ENCODE measurements at regions not wholly inside any gene's neighbourhood (a gene's known extent, or its start where the extent isn't known, plus 50 kb on each side); places are given as distances from the start of the nearest gene placed in this dataset.

- TF ChIP-seq MLLT1 (IDR thresholded peaks at IDR 0.05) (peak in 1 of 2 experiments; percentile 50; a peak in 1 of 4 replicates), RCOR1 (IDR thresholded peaks at IDR 0.05; ENCODE audit: borderline replicate concordance in 1 of 2, low read depth in 2 of 2, low read length in 2 of 2) (peak in 1 of 2 experiments; percentile 62; a peak in 1 of 4 replicates), CREB1 (IDR thresholded peaks at IDR 0.05) (0 out of 2 replicates have a peak, but pooled peaks have one; percentile 22), CREB1 (CRISPR knock-in tag; IDR thresholded peaks at IDR 0.05) (no peak), HIVEP1 (CRISPR knock-in tag; IDR thresholded peaks at IDR 0.05) (no peak), PHF21A (IDR thresholded peaks at IDR 0.05; ENCODE audit: borderline replicate concordance, low read depth) (0 out of 2 replicates have a peak, but pooled peaks have one; percentile 21), ESRRA (IDR thresholded peaks at IDR 0.05; ENCODE audit: borderline replicate concordance, low read depth) (peak; percentile 58; the same call in 1 of the 2 replicates), SMAD1 (IDR thresholded peaks at IDR 0.05; ENCODE audit: low read depth, low read length, partially characterized antibody) (no peak), JUND (IDR thresholded peaks at IDR 0.05; ENCODE audit: borderline replicate concordance, low read depth, low read length) (peak; percentile 66), JUND (tag; IDR thresholded peaks at IDR 0.05; ENCODE audit: borderline replicate concordance, low read depth, low read length) (peak; percentile 80; the same call in 2 of the 3 replicates), USF2 (CRISPR knock-in tag; IDR thresholded peaks at IDR 0.05) (peak; percentile 60), SMARCE1 (IDR thresholded peaks at IDR 0.05) (peak; percentile 71; the same call in 1 of the 2 replicates), HNRNPLL (IDR thresholded peaks at IDR 0.05; ENCODE audit: low read depth, low read length, poor library complexity, severe bottlenecking) (no peak), CHAMP1 (IDR thresholded peaks at IDR 0.05) (no peak), ATF7 (IDR thresholded peaks at IDR 0.05) (peak; percentile 22; the same call in 1 of the 2 replicates), ZNF76 (CRISPR knock-in tag; IDR thresholded peaks at IDR 0.05; ENCODE audit: borderline replicate concordance) (no peak), ZNF316 (IDR thresholded peaks at IDR 0.05) (peak; percentile 52; the same call in 1 of the 2 replicates), RFX7 (CRISPR knock-in tag; IDR thresholded peaks at IDR 0.05) (no peak), ZNF436 (CRISPR knock-in tag; IDR thresholded peaks at IDR 0.05) (no peak), ZNF146 (CRISPR knock-in tag; IDR thresholded peaks at IDR 0.05; ENCODE audit: unreplicated experiment) (no peak), SNAPC5 (CRISPR knock-in tag; IDR thresholded peaks at IDR 0.05) (no peak), DPF2 (IDR thresholded peaks at IDR 0.05) (peak; percentile 64), MAFF (IDR thresholded peaks at IDR 0.05; ENCODE audit: low read length) (peak; percentile 76; the same call in 1 of the 2 replicates), HES1 (IDR thresholded peaks at IDR 0.05; ENCODE audit: low read depth) (peak; percentile 84)
These were observed 258.4 kb upstream of the HMGA2 start (continued) for GRCh38 chr12:65565601-65566560.
